H1 (cell line): ENCODE measurements at regions not wholly inside any gene's neighbourhood (a gene's known extent, or its start where the extent isn't known, plus 50 kb on each side); places are given as distances from the start of the nearest gene placed in this dataset.

Source experiments
- NANOG ChIP-seq: IDR thresholded peaks from 2 replicates; pipeline ENCODE4 v1.6.1; 2011; ENCODE audit warnings: low read length, low read depth, mild to moderate bottlenecking, inconsistent platforms; ENCODE audit not compliant: insufficient read depth, poor library complexity, severe bottlenecking
- RXRA ChIP-seq: IDR thresholded peaks from 2 replicates; pipeline ENCODE4 v1.6.1; 2011; ENCODE audit warnings: low read depth, mild to moderate bottlenecking, low read length, moderate library complexity; ENCODE audit not compliant: insufficient read depth
- ZNF274 ChIP-seq: IDR thresholded peaks from 2 replicates; pipeline ENCODE4 v1.7.0; 2012; ENCODE audit warnings: low read length, borderline replicate concordance; ENCODE audit errors: extremely low read depth

DNA sequence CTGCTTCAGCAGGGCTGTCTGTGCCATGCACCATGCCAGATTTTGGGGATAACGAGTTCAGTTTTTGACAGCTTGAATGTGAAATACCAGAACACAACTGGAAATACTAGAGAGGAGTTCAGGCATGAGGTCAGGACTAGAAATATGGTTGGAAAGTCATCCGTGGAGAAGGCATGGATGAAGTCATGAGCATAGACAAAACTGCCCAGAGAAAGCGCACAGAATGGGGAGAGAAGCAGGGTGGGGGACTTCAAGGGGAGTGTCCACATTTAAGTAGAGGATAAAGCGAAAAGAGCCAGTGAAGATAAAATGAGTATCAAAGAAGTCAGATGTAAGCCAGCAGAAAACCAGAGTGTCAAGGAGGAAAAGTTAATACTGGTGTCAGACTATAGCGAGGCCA lies 653.4 kb upstream of the ARID1B start (continued):
- TF ChIP-seq NANOG (no peak), RXRA (no peak), ZNF274 (no peak)
